ENCODE measurements at regions not wholly inside any gene's neighbourhood (a gene's known extent, or its start where the extent isn't known, plus 50 kb on each side); places are given as distances from the start of the nearest gene placed in this dataset.

GRCh38 chr2:235264121-235264493, 229.7 kb upstream of the AGAP1 start:
- peak; percentile 35 for TF ChIP-seq CTCF (conservative IDR thresholded peaks at IDR 0.05; ENCODE audit: low read depth, low read length)
- DNase-seq (ENCODE audit: low read depth) = no peak

GRCh38 chr2:235264512-235264911, 229.3 kb upstream of the AGAP1 start:
- DNase-seq (ENCODE audit: low read depth) = no peak
- no peak overlapping the region for H3K4me3 ChIP-seq (ENCODE audit: low read depth, low read length)
- TF ChIP-seq CTCF (conservative IDR thresholded peaks at IDR 0.05; ENCODE audit: low read depth, low read length) = no peak

More at GRCh38 chr2:235264121-235264493, 229.7 kb upstream of the AGAP1 start:
- peak overlapping the region; percentile 31 for H3K4me3 ChIP-seq (ENCODE audit: low read depth, low read length)

- H3K4me3 ChIP-seq (ENCODE audit: low read depth, low read length) = no peak overlapping the region
- TF ChIP-seq CTCF (conservative IDR thresholded peaks at IDR 0.05; ENCODE audit: low read depth, low read length) = no peak
- no peak for DNase-seq (ENCODE audit: low read depth)
Observed at GRCh38 chr2:235265348-235265965, 228.4 kb upstream of the AGAP1 start.

- no peak for TF ChIP-seq CTCF (conservative IDR thresholded peaks at IDR 0.05; ENCODE audit: low read depth, low read length)
- H3K4me3 ChIP-seq (ENCODE audit: low read depth, low read length) = no peak overlapping the region
- DNase-seq (ENCODE audit: low read depth) = no peak
Observed at GRCh38 chr2:235267251-235267650, 226.6 kb upstream of the AGAP1 start.

- TF ChIP-seq CTCF (conservative IDR thresholded peaks at IDR 0.05; ENCODE audit: low read depth, low read length) = no peak
- no peak for DNase-seq (ENCODE audit: low read depth)
- no peak overlapping the region for H3K4me3 ChIP-seq (ENCODE audit: low read depth, low read length)
Observed at GRCh38 chr2:235268535-235268934, 225.3 kb upstream of the AGAP1 start.

GRCh38 chr2:235270291-235270690, 223.6 kb upstream of the AGAP1 start:
- no peak for TF ChIP-seq CTCF (conservative IDR thresholded peaks at IDR 0.05; ENCODE audit: low read depth, low read length)
- no peak for DNase-seq (ENCODE audit: low read depth)
- no peak overlapping the region for H3K4me3 ChIP-seq (ENCODE audit: low read depth, low read length)

GRCh38 chr2:235270956-235271355, 222.9 kb upstream of the AGAP1 start:
- H3K4me3 ChIP-seq (ENCODE audit: low read depth, low read length) = no peak overlapping the region
- DNase-seq (ENCODE audit: low read depth) = no peak
- no peak for TF ChIP-seq CTCF (conservative IDR thresholded peaks at IDR 0.05; ENCODE audit: low read depth, low read length)
